ENCODE measurements at regions not wholly inside any gene's neighbourhood (a gene's known extent, or its start where the extent isn't known, plus 50 kb on each side); places are given as distances from the start of the nearest gene placed in this dataset.

GRCh38 chr3:182005701-182006100, 294.0 kb downstream of the SOX2 start:
- CTCF ChIA-PET: no interaction called here
- no peak for TF ChIP-seq EZH2 (IDR thresholded peaks at IDR 0.05; ENCODE audit: borderline replicate concordance, low read depth, low read length, severe bottlenecking)
- TF ChIP-seq POLR2A (IDR thresholded peaks at IDR 0.05; ENCODE audit: low read depth, low read length): no peak
- TF ChIP-seq MAX (IDR thresholded peaks at IDR 0.05; ENCODE audit: insufficient read depth, insufficient read length): no peak
- TF ChIP-seq CTCF (IDR thresholded peaks at IDR 0.05; ENCODE audit: extremely low read depth in 1 of 2, insufficient read depth in 1 of 2, low read depth in 1 of 2, low read length in 2 of 2): no peak
- no peak for TF ChIP-seq GATA2 (IDR thresholded peaks at IDR 0.05; ENCODE audit: insufficient read depth, insufficient read length, low read depth, low read length)
- no peak for TF ChIP-seq FOS (IDR thresholded peaks at IDR 0.05; ENCODE audit: borderline replicate concordance, insufficient read depth, low read length)
- TF ChIP-seq POLR2AphosphoS5 (IDR thresholded peaks at IDR 0.05; ENCODE audit: insufficient read depth, low read depth, low read length): no peak
- no peak for TF ChIP-seq JUN (IDR thresholded peaks at IDR 0.05; ENCODE audit: borderline replicate concordance, insufficient read depth, insufficient read length, low read depth)
- TF ChIP-seq MYC (IDR thresholded peaks at IDR 0.05; ENCODE audit: low read depth, low read length): no peak
- H3K27me3 ChIP-seq (ENCODE audit: control insufficient read depth in 2 of 2, insufficient read depth in 2 of 2, low read length in 2 of 2): no peaks in the 10 kb centered on the region

More at GRCh38 chr3:182005701-182006100, 294.0 kb downstream of the SOX2 start:
- no peaks in the 10 kb centered on the region for H4K20me1 ChIP-seq (replicated peaks; ENCODE audit: control insufficient read depth, extremely low read depth, insufficient read depth, low read length)
- no peak overlapping the region for H3K4me3 ChIP-seq (replicated peaks in 1 of 3; ENCODE audit: insufficient read depth in 1 of 3, low read depth in 1 of 3, low read length in 3 of 3)
- no TSS peak for BruUV-seq (replicated peaks)
- no peak overlapping the region for H3K27ac ChIP-seq (ENCODE audit: insufficient read depth, low read depth, low read length)
- H3K4me1 ChIP-seq (ENCODE audit: control insufficient read depth, extremely low read depth, insufficient read depth, low read length): no peaks in the 10 kb centered on the region
- H3K36me3 ChIP-seq (ENCODE audit: control insufficient read depth in 2 of 2, extremely low read depth in 1 of 2, insufficient read depth in 2 of 2, low read length in 2 of 2): no peaks in the 10 kb centered on the region
- DNase-seq (ENCODE audit: low read depth, low spot score): no peak
- H3K9ac ChIP-seq (replicated peaks; ENCODE audit: extremely low read depth, insufficient read depth, low read length): no peak overlapping the region
- intact Hi-C loops (cut with micrococcal nuclease): no loop called here
- H3K9me3 ChIP-seq (replicated peaks; ENCODE audit: control insufficient read depth, insufficient read depth, low read length): no peaks in the 10 kb centered on the region
- no peak overlapping the region for H2AFZ ChIP-seq (ENCODE audit: low read depth, low read length)
- no peak for FAIRE-seq
- H3K79me2 ChIP-seq (ENCODE audit: control insufficient read depth, insufficient read depth, low read length): no peaks in the 10 kb centered on the region
- no peak overlapping the region for H3K4me2 ChIP-seq (ENCODE audit: insufficient read depth, low read length)
- H3K9me1 ChIP-seq (replicated peaks; ENCODE audit: control insufficient read depth, extremely low read depth, insufficient read depth, low read length): no peaks in the 10 kb centered on the region
- dilution Hi-C loops (cut with MboI; ENCODE audit: extremely low pct_ligation_motif_present, low sequenced_read_pairs): no loop called here
- POLR2A ChIA-PET: no interaction called here
